RWPE1 (cell line): ENCODE measurements at regions not wholly inside any gene's neighbourhood (a gene's known extent, or its start where the extent isn't known, plus 50 kb on each side); places are given as distances from the start of the nearest gene placed in this dataset.

Experiments used
- CTCF ChIA-PET: fragments of 350-600 bp; sonication (Branson Sonifier 250); formaldehyde crosslinking; extraction: SDS; loops from one replicate; lab custom pipeline; 2021; lab: Yijun Ruan, JAX
- POLR2A ChIA-PET: fragments of 400-600 bp; formaldehyde crosslinking; extraction: SDS; loops from one replicate; lab custom pipeline; 2020; ENCODE audit warnings: antibody characterized with exemption; ENCODE audit not compliant: low non-redundant PET; lab: Yijun Ruan, JAX
- DNase-seq: peaks from one replicate; pipeline ENCODE4 v3.0.0; 2012; ENCODE audit warnings: low spot score
- H3K27ac ChIP-seq: fragments of 450-650 bp; 2 replicates; pipeline ENCODE4 v1.5.1; 2017
- TF ChIP-seq, protein P1 (sequence below): fragments of 450-650 bp; conservative IDR thresholded peaks from 2 replicates; pipeline ENCODE4 v1.5.1; 2017; ENCODE audit warnings: low read depth, mild to moderate bottlenecking

DNA sequence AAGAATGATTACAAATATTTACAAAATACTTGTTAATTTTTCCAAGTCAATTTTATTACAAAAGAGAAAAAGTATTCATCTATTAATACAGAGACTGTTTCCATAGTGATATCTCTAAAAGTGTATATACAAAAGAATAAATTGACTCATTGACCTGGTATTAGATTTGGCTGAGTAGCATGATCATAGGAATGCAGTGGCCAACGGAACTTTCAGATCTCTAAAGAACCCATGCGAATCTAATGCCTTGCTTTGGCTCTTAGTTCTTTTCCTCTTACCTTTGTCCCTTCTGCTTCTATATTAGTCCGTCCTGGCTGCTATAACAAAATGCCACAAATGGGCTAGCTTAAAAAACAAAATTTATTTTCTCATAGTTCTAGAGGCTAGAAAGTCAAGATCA is 717.8 kb downstream of the TMTC2 start:
- DNase-seq, result no peak
- ChIA-PET POLR2A (no interaction called here), CTCF (no interaction called here)
- TF ChIP-seq, protein P1, sequence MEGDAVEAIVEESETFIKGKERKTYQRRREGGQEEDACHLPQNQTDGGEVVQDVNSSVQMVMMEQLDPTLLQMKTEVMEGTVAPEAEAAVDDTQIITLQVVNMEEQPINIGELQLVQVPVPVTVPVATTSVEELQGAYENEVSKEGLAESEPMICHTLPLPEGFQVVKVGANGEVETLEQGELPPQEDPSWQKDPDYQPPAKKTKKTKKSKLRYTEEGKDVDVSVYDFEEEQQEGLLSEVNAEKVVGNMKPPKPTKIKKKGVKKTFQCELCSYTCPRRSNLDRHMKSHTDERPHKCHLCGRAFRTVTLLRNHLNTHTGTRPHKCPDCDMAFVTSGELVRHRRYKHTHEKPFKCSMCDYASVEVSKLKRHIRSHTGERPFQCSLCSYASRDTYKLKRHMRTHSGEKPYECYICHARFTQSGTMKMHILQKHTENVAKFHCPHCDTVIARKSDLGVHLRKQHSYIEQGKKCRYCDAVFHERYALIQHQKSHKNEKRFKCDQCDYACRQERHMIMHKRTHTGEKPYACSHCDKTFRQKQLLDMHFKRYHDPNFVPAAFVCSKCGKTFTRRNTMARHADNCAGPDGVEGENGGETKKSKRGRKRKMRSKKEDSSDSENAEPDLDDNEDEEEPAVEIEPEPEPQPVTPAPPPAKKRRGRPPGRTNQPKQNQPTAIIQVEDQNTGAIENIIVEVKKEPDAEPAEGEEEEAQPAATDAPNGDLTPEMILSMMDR, result no peak
- H3K27ac ChIP-seq, result no peak overlapping the region

DNA sequence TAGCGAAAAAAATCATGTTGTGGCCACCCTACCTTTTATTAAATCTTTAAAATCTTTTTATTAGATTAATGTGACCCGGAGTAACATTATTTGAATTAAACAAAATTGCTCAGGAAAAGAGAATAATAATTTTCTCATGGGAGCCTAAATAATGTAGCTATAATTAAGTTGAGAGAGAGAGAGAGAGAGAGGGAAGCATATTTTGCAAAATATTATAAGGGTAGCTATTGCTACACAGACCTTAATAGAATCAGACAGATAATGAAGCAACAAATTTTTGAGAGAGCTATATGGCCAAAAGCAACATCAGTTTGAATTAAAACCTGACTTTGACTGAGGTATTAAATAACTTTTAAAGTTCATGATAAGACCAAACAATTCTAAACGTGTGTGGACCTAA is 703.5 kb downstream of the TMTC2 start:
- DNase-seq, result no peak
- TF ChIP-seq, protein P1, result no peak
- ChIA-PET POLR2A (no interaction called here), CTCF (no interaction called here)
- no peak overlapping the region for H3K27ac ChIP-seq

DNA sequence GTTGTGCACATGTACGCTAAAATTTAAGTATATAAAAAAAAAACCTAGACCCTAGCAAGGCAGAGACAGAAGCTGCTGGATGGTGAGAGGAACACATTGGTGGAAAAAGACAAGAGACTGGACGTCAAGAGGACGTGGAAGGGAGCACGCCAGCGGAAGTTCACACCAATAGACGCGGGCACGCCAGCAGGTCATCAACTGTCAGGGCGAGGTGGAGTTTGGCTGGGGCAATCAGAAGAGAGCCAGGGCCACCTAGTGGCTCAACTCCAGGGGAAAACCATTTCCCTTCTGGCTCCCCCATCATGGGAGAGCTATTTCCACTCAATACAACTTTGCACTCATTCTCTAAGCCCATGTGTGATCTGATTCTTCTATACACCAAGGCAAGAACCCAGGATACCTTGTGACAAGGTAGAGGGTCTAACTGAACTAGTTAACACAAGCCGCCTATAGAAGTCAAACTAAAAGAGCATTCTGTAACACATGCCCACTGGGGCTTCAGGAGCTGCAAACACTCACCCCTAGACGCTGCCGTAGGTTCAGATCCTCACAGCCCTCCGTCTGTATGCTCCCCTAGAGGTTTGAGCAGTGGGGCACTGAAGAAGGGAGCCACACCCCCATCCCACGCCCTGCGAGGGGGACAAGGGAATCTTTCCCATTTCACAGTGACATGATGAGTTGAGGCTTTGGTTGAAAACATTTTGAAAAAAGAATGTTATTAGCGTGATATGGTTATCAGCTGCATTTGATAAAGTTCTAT is 702.7 kb downstream of the TMTC2 start:
- ChIA-PET CTCF (interaction anchor here (1.0 kb wide), 1 partner anchor 1041 kb away, joined by 4 read pairs; no protein-coding TSS in a partner anchor), POLR2A (no interaction called here)
- no peak overlapping the region for H3K27ac ChIP-seq
- TF ChIP-seq, protein P1, result no peak
- DNase-seq, result no peak

DNA sequence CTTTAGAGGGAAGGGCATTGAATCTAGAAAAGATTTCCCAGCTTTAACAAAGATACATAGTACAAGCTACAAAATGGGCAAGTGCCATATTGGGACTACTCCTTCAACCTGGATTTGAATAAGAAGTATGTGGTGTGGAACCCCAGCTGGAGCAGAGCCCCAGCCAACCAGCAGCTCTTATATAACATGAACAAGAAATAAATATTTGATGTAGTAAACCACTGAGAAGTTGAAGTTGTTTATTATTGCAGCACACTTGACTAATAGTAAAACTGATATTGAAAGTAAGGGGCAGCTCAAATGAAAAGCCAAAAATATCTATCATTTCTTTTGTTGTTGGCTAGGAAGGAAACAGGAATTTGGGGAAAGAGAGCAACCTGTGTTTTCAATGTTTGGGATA is 701.8 kb downstream of the TMTC2 start:
- ChIA-PET CTCF (interaction anchor here (1.0 kb wide), 1 partner anchor 1042 kb away, joined by 4 read pairs; no protein-coding TSS in a partner anchor), POLR2A (no interaction called here)
- no peak overlapping the region for H3K27ac ChIP-seq
- DNase-seq, result no peak
- TF ChIP-seq, protein P1, result no peak

DNA sequence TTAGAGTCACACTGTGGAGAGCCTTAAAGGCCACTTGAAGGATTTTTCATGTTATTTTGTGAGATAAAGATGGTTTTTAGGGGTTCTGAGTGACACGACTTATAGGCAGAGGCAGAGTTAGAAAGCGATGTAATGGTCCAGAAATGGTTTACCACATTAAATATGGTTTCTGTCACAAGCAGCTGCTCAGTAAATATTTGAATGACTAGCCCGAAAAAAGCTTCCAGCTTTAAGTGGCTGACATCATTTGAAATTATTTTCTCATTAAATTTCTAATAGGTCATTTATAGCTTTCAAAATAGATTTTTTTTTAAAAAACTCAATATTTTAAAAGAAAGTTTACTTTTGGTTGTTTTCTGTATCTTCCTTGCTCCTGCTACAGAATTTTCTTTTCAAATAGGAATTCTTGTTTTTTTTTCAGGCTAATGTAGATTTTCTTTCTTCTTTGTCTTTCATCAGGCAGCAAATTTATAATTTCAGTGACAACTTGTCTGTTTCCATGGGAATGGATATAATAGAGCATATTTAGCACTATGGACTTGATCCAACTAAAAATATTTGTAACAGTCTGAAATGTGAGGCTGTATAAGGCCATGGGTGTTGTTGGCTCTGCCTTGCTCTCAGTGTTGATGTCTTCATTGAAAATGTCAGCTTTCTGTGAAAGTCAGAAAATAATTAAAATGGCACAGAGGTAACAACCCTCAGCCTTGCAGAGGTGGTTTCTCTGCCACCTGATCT is 700.0 kb downstream of the TMTC2 start:
- no peak overlapping the region for H3K27ac ChIP-seq
- TF ChIP-seq, protein P1, result no peak
- DNase-seq, result no peak
- CTCF ChIA-PET, result no interaction called here
- POLR2A ChIA-PET, result no interaction called here

DNA sequence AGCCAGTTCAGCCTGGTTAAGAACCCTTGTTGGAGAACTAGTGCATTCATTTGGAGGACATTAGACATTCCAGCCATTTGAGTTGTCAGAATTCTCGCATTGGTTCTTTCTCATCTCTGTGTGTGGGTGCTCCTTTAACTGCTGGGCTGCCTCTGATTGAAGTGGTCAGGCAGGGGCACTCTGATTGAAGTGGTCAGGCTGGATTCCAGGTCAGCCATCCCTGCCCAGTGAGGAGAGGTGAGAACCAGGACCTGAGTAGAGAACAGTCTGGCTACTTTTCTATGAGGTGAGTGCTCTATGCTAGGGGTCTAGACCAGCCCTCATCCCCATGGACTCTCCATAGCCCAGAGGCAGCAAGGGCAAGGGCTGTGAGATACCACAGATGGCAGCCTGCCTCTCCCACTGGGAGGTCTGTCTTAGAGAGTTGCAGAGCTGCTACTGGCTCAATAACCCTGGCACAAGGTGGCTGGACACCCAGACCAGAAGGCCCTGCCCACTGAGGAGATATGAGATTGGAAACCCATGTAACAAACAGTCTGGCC is 691.6 kb downstream of the TMTC2 start:
- DNase-seq, result no peak
- H3K27ac ChIP-seq, result no peak overlapping the region
- ChIA-PET CTCF (no interaction called here), POLR2A (no interaction called here)
- TF ChIP-seq, protein P1, result no peak
